ENCODE measurements at regions not wholly inside any gene's neighbourhood (a gene's known extent, or its start where the extent isn't known, plus 50 kb on each side); places are given as distances from the start of the nearest gene placed in this dataset.

- in situ Hi-C loops (cut with MboI; ENCODE audit: low sequenced_read_pairs) (no loop called here), intact Hi-C loops (cut with micrococcal nuclease) (no loop called here), dilution Hi-C loops (cut with HindIII; ENCODE audit: low sequenced_read_pairs, unreplicated experiment) (no loop called here)
- Histone ChIP-seq H2BK20ac (ENCODE audit: low read depth, low read length) (no peak overlapping the region), H2AK9ac (replicated peaks; ENCODE audit: low read depth, low read length, poor library complexity) (no peak overlapping the region), H3K27me3 (ENCODE audit: control insufficient read depth, insufficient read depth, low read length) (peaks cover 14% of the 10 kb centered on the region), H4K8ac (ENCODE audit: low read depth in 2 of 2, low read length in 2 of 2) (no peak overlapping the region), H4K5ac (ENCODE audit: low read depth, low read length) (no peak overlapping the region), H2BK5ac (ENCODE audit: low read depth, low read length, poor library complexity, severe bottlenecking) (no peak overlapping the region), H3K4me2 (ENCODE audit: low read depth, low read length) (no peak overlapping the region), H3K4ac (ENCODE audit: low read depth, low read length) (no peak overlapping the region), H2BK120ac (ENCODE audit: low read depth, low read length) (no peak overlapping the region), H4K91ac (ENCODE audit: insufficient read depth, low read depth, low read length) (no peak overlapping the region), H4K20me1 (ENCODE audit: insufficient read depth, low read length) (no peaks in the 10 kb centered on the region), H3K79me1 (ENCODE audit: low read depth in 1 of 2, low read length in 2 of 2) (no peaks in the 10 kb centered on the region), H3K4me3 (ENCODE audit: insufficient read depth, low read depth, low read length) (no peak overlapping the region), H3K18ac (ENCODE audit: low read depth, low read length) (no peak overlapping the region), H3K9me1 (ENCODE audit: insufficient read depth, low read length) (no peaks in the 10 kb centered on the region), H3K9me3 (ENCODE audit: control insufficient read depth, insufficient read depth, low read length) (peaks cover 25% of the 10 kb centered on the region), H3K27ac (ENCODE audit: insufficient read depth, low read length) (no peak overlapping the region), H2BK15ac (ENCODE audit: low read depth, low read length) (no peak overlapping the region), H3K36me3 (ENCODE audit: control insufficient read depth, insufficient read depth, low read length) (no peaks in the 10 kb centered on the region), H3K14ac (replicated peaks; ENCODE audit: low read depth, low read length) (no peak overlapping the region), H2AFZ (replicated peaks; ENCODE audit: low read length, poor library complexity) (no peak overlapping the region), H2AK5ac (ENCODE audit: low read depth, low read length) (no peak overlapping the region), H3K23ac (ENCODE audit: low read depth, low read length) (no peak overlapping the region), H3K56ac (ENCODE audit: extremely low read depth, insufficient read depth, low read length) (no peak overlapping the region), H3K4me1 (ENCODE audit: control insufficient read depth, insufficient read depth, low read length) (no peaks in the 10 kb centered on the region), H3K9ac (ENCODE audit: low read depth, low read length) (no peak overlapping the region)
- DNase-seq (no peak), ATAC-seq (ENCODE audit: low read depth) (no peak)
- no TSS peak for BruUV-seq (replicated peaks)
- WGBS, 2 experiments (ENCODE audit: extremely low coverage in 2 of 2, insufficient read length in 1 of 2), result no CpG with 5 or more reads among the region's 2 CpGs
- ChIA-PET POLR2A (ENCODE audit: unreplicated experiment) (no interaction called here), CTCF (no interaction called here)
- TF ChIP-seq BHLHE40 (IDR thresholded peaks at IDR 0.05; ENCODE audit: low read depth, low read length) (no peak), ELK1 (IDR thresholded peaks at IDR 0.05; ENCODE audit: borderline replicate concordance, low read depth, low read length) (no peak), RAD21 (IDR thresholded peaks at IDR 0.05; ENCODE audit: low read length) (no peak), CHD1 (IDR thresholded peaks at IDR 0.05; ENCODE audit: low read depth, low read length) (no peak), RFX5 (IDR thresholded peaks at IDR 0.05; ENCODE audit: low read depth, low read length) (no peak), SMC3 (IDR thresholded peaks at IDR 0.05; ENCODE audit: low read depth, low read length) (no peak), POLR2A (IDR thresholded peaks at IDR 0.05; ENCODE audit: low read depth, low read length) (no peak), FOS (IDR thresholded peaks at IDR 0.05; ENCODE audit: low read depth, low read length) (no peak), NFE2L2 (IDR thresholded peaks at IDR 0.05; ENCODE audit: low read depth, low read length) (no peak), MAFK (IDR thresholded peaks at IDR 0.05; ENCODE audit: low read depth, low read length) (no peak)
Measured at GRCh38 chr13:110789871-110790270, 76.4 kb downstream of the ING1 start.
